Chondrocyte (in vitro differentiated cells): ENCODE measurements at regions not wholly inside any gene's neighbourhood (a gene's known extent, or its start where the extent isn't known, plus 50 kb on each side); places are given as distances from the start of the nearest gene placed in this dataset.

Experiments used
- DNase-seq: peaks from one replicate; pipeline ENCODE4 v3.0.0; 2021; ENCODE audit warnings: mixed read lengths, low spot score
- H3K27ac Mint-ChIP-seq: one replicate; pipeline ENCODE4 v1.8.0; 2021; ENCODE audit warnings: mild to moderate bottlenecking, moderate library complexity, mixed read lengths; ENCODE audit not compliant: unreplicated experiment
- H3K27me3 Mint-ChIP-seq: 2 replicates; pipeline ENCODE4 v1.8.0; 2021; ENCODE audit warnings: low read depth, mixed read lengths
- H3K36me3 Mint-ChIP-seq: 2 replicates; pipeline ENCODE4 v1.8.0; 2021; ENCODE audit warnings: low read depth, mixed read lengths
- H3K4me1 Mint-ChIP-seq: 2 replicates; pipeline ENCODE4 v1.8.0; 2021; ENCODE audit warnings: low read depth, mild to moderate bottlenecking, mixed read lengths
- H3K4me3 Mint-ChIP-seq: one replicate; pipeline ENCODE4 v1.8.0; 2021; ENCODE audit warnings: mild to moderate bottlenecking, moderate library complexity, mixed read lengths; ENCODE audit not compliant: unreplicated experiment
- H3K9me3 Mint-ChIP-seq: 2 replicates; pipeline ENCODE4 v1.8.0; 2021; ENCODE audit warnings: low read depth, mixed read lengths
- CTCF ChIP-seq: fragments of 200-600 bp; sonication (generic); IDR thresholded peaks from 2 replicates; pipeline ENCODE4 v1.5.0; 2021; ENCODE audit warnings: antibody characterized with exemption, mild to moderate bottlenecking, moderate library complexity

GRCh38 chr15:39156166-39156565 lies 424.7 kb upstream of the THBS1 start:
- no peak overlapping the region for H3K4me3 Mint-ChIP-seq
- H3K36me3 Mint-ChIP-seq, result no peaks in the 10 kb centered on the region
- no peaks in the 10 kb centered on the region for H3K9me3 Mint-ChIP-seq
- H3K27ac Mint-ChIP-seq, result peak overlapping the region; percentile 63
- H3K27me3 Mint-ChIP-seq, result no peaks in the 10 kb centered on the region
- peaks cover 50% of the 10 kb centered on the region for H3K4me1 Mint-ChIP-seq
- DNase-seq, result no peak
- no peak for TF ChIP-seq CTCF

- Mint-ChIP-seq H3K9me3 (peaks cover under 1% of the 10 kb centered on the region), H3K27ac (no peak overlapping the region)
These were observed 424.1 kb upstream of the THBS1 start for GRCh38 chr15:39156646-39157250.

GRCh38 chr15:39157882-39158281 lies 423.0 kb upstream of the THBS1 start:
- Mint-ChIP-seq H3K4me3 (no peak overlapping the region), H3K4me1 (peaks cover 39% of the 10 kb centered on the region), H3K27me3 (no peaks in the 10 kb centered on the region), H3K27ac (no peak overlapping the region), H3K36me3 (peaks cover 1% of the 10 kb centered on the region), H3K9me3 (peaks cover 11% of the 10 kb centered on the region)
- TF ChIP-seq CTCF, result no peak
- no peak for DNase-seq

More at GRCh38 chr15:39156646-39157250, 424.1 kb upstream of the THBS1 start:
- H3K4me1 Mint-ChIP-seq, result peaks cover 44% of the 10 kb centered on the region
- no peak for DNase-seq
- no peak for TF ChIP-seq CTCF
- H3K4me3 Mint-ChIP-seq, result no peak overlapping the region
- H3K27me3 Mint-ChIP-seq, result no peaks in the 10 kb centered on the region
- no peaks in the 10 kb centered on the region for H3K36me3 Mint-ChIP-seq

GRCh38 chr15:39159833-39160232 lies 421.0 kb upstream of the THBS1 start:
- peaks cover 21% of the 10 kb centered on the region for H3K9me3 Mint-ChIP-seq
- DNase-seq, result no peak
- H3K27me3 Mint-ChIP-seq, result no peaks in the 10 kb centered on the region
- H3K36me3 Mint-ChIP-seq, result peaks cover 3% of the 10 kb centered on the region
- H3K4me3 Mint-ChIP-seq, result no peak overlapping the region
- TF ChIP-seq CTCF, result no peak
- H3K4me1 Mint-ChIP-seq, result peaks cover 26% of the 10 kb centered on the region
- H3K27ac Mint-ChIP-seq, result no peak overlapping the region

GRCh38 chr15:39161096-39161495 lies 419.8 kb upstream of the THBS1 start:
- Mint-ChIP-seq H3K36me3 (peaks cover 3% of the 10 kb centered on the region), H3K27me3 (no peaks in the 10 kb centered on the region)

More at GRCh38 chr15:39161096-39161495, 419.8 kb upstream of the THBS1 start:
- Mint-ChIP-seq H3K4me1 (peaks cover 28% of the 10 kb centered on the region), H3K9me3 (peaks cover 22% of the 10 kb centered on the region), H3K4me3 (no peak overlapping the region), H3K27ac (no peak overlapping the region)
- no peak for TF ChIP-seq CTCF
- DNase-seq, result no peak
